Activated B cell treated with CpG ODN at 0.5 μM for 24 hours (primary cell): ENCODE measurements at regions not wholly inside any gene's neighbourhood (a gene's known extent, or its start where the extent isn't known, plus 50 kb on each side); places are given as distances from the start of the nearest gene placed in this dataset.

Experiments
- ATAC-seq: fragments of 200-7000 bp; cut with Tn5 transposase; one replicate; pipeline ENCODE4 v1.10.0; 2021; ENCODE audit warnings: low read depth, mild to moderate bottlenecking, moderate library complexity
- CTCF ChIA-PET: fragments of 350-600 bp; sonication (Branson Sonifier 250); formaldehyde crosslinking; loops from one replicate; lab custom pipeline; 2021; ENCODE audit warnings: antibody characterized with exemption; lab: Charles Lee
- POLR2A ChIA-PET: fragments of 350-600 bp; sonication (Branson Sonifier 250); formaldehyde crosslinking; loops from one replicate; lab custom pipeline; 2021; ENCODE audit warnings: antibody characterized with exemption; lab: Charles Lee
- DNase-seq: peaks from one replicate; pipeline ENCODE4 v3.0.0; 2022
- H3K27ac Mint-ChIP-seq: one replicate; pipeline ENCODE4 v1.8.0; 2020; ENCODE audit warnings: mixed read lengths
- H3K27me3 Mint-ChIP-seq: one replicate; pipeline ENCODE4 v1.8.0; 2021; ENCODE audit warnings: mixed read lengths
- H3K36me3 Mint-ChIP-seq: one replicate; pipeline ENCODE4 v1.8.0; 2021; ENCODE audit warnings: low read depth, mixed read lengths
- H3K4me1 Mint-ChIP-seq: one replicate; pipeline ENCODE4 v1.8.0; 2021; ENCODE audit warnings: mixed read lengths
- H3K4me3 Mint-ChIP-seq: one replicate; pipeline ENCODE4 v1.8.0; 2020; ENCODE audit warnings: mild to moderate bottlenecking, mixed read lengths
- H3K9me3 Mint-ChIP-seq: one replicate; pipeline ENCODE4 v1.8.0; 2020; ENCODE audit warnings: mixed read lengths
- intact Hi-C: fragments of 100-400 bp; cut with micrococcal nuclease; formaldehyde crosslinking; loops from one replicate; pipeline ENCODE4 v1.15.1; 2024
- TF ChIP-seq, protein P1 (sequence below): fragments of 200-600 bp; IDR thresholded peaks from one replicate; pipeline ENCODE4 v1.8.0; 2022; ENCODE audit warnings: antibody characterized with exemption, mild to moderate bottlenecking

- no peak overlapping the region for H3K4me3 Mint-ChIP-seq
- peaks cover 3% of the 10 kb centered on the region for H3K9me3 Mint-ChIP-seq
- ChIA-PET CTCF (no interaction called here), POLR2A (no interaction called here)
- no peak for DNase-seq
- no peak overlapping the region for H3K27ac Mint-ChIP-seq
- intact Hi-C loops = no loop called here
- no peaks in the 10 kb centered on the region for H3K4me1 Mint-ChIP-seq
- H3K36me3 Mint-ChIP-seq = no peaks in the 10 kb centered on the region
- H3K27me3 Mint-ChIP-seq = no peaks in the 10 kb centered on the region
- ATAC-seq = no peak
- TF ChIP-seq, protein P1, sequence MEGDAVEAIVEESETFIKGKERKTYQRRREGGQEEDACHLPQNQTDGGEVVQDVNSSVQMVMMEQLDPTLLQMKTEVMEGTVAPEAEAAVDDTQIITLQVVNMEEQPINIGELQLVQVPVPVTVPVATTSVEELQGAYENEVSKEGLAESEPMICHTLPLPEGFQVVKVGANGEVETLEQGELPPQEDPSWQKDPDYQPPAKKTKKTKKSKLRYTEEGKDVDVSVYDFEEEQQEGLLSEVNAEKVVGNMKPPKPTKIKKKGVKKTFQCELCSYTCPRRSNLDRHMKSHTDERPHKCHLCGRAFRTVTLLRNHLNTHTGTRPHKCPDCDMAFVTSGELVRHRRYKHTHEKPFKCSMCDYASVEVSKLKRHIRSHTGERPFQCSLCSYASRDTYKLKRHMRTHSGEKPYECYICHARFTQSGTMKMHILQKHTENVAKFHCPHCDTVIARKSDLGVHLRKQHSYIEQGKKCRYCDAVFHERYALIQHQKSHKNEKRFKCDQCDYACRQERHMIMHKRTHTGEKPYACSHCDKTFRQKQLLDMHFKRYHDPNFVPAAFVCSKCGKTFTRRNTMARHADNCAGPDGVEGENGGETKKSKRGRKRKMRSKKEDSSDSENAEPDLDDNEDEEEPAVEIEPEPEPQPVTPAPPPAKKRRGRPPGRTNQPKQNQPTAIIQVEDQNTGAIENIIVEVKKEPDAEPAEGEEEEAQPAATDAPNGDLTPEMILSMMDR = no peak
Observed at GRCh38 chr16:52092126-52092525, 454.8 kb downstream of the TOX3 start.

DNA sequence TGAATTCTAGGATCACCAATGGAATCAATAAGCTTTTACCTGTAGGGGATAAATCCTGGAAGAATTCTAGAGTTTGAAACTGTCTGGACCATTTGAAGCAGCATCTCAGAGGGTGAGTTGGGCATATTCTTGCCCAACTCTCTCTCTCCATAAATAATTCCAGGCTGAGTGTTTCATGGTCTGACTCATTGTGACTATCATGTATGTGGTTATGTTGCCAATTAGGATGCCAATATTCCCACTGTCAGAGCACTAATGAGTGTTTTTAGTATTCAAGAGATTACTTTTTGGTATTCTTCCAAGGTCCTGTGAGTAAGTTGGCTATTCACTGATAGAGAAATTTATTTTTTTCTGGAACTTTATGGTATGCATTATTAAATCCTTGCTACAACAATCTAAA, 456.9 kb downstream of the TOX3 start:
- Mint-ChIP-seq H3K27ac (no peak overlapping the region), H3K27me3 (no peaks in the 10 kb centered on the region), H3K4me1 (no peaks in the 10 kb centered on the region), H3K9me3 (no peaks in the 10 kb centered on the region), H3K4me3 (no peak overlapping the region), H3K36me3 (no peaks in the 10 kb centered on the region)
- ATAC-seq = no peak
- POLR2A ChIA-PET = no interaction called here
- DNase-seq = no peak
- intact Hi-C loops = no loop called here
- CTCF ChIA-PET = no interaction called here
- TF ChIP-seq, protein P1 = no peak

DNA sequence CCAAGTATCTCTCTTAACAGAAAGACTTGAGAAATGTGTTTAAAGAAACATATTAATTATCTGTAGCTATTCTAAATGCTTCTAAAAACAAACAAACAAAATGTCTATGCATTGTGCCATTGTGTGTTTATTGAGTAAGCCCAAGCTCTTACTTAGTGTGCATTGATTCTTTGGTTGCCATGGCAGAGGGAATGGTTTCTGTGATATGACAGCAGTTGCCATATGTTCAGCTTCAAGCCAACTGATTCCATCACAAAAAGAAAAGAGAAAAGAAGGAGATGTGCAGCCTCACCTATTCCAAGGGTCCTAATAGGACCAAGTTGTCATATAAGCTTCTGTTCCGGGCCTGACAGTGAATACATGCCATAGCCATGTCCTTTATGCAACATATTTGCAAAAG, 457.5 kb downstream of the TOX3 start:
- TF ChIP-seq, protein P1 = no peak
- no peak for DNase-seq
- no peaks in the 10 kb centered on the region for H3K4me1 Mint-ChIP-seq
- intact Hi-C loops = no loop called here
- H3K9me3 Mint-ChIP-seq = no peaks in the 10 kb centered on the region
- CTCF ChIA-PET = no interaction called here
- no peak for ATAC-seq
- no peak overlapping the region for H3K4me3 Mint-ChIP-seq
- H3K27ac Mint-ChIP-seq = no peak overlapping the region
- POLR2A ChIA-PET = no interaction called here
- H3K27me3 Mint-ChIP-seq = no peaks in the 10 kb centered on the region
- H3K36me3 Mint-ChIP-seq = no peaks in the 10 kb centered on the region

- Mint-ChIP-seq H3K27ac (no peak overlapping the region), H3K4me3 (no peak overlapping the region)
Observed at GRCh38 chr16:52086901-52087300, 460.0 kb downstream of the TOX3 start.

GRCh38 chr16:52078716-52079655, 468.0 kb downstream of the TOX3 start:
- no peaks in the 10 kb centered on the region for H3K27me3 Mint-ChIP-seq
- ChIA-PET CTCF (no interaction called here), POLR2A (no interaction called here)
- peaks cover 3% of the 10 kb centered on the region for H3K9me3 Mint-ChIP-seq
- DNase-seq (no peak), ATAC-seq (no peak)
- H3K36me3 Mint-ChIP-seq = no peaks in the 10 kb centered on the region
- H3K4me3 Mint-ChIP-seq = no peak overlapping the region
- TF ChIP-seq, protein P1 = no peak
- H3K27ac Mint-ChIP-seq = no peak overlapping the region
- H3K4me1 Mint-ChIP-seq = no peaks in the 10 kb centered on the region
- intact Hi-C loops = no loop called here

More at GRCh38 chr16:52086901-52087300, 460.0 kb downstream of the TOX3 start:
- TF ChIP-seq, protein P1 = no peak
- ChIA-PET CTCF (no interaction called here), POLR2A (no interaction called here)
- ATAC-seq (no peak), DNase-seq (no peak)
- H3K9me3 Mint-ChIP-seq = no peaks in the 10 kb centered on the region
- no peaks in the 10 kb centered on the region for H3K36me3 Mint-ChIP-seq
- H3K4me1 Mint-ChIP-seq = no peaks in the 10 kb centered on the region
- no peaks in the 10 kb centered on the region for H3K27me3 Mint-ChIP-seq
- intact Hi-C loops = no loop called here
